SK-N-DZ (cell line): ENCODE measurements at regions not wholly inside any gene's neighbourhood (a gene's known extent, or its start where the extent isn't known, plus 50 kb on each side); places are given as distances from the start of the nearest gene placed in this dataset.
A peak's percentile ranks its signal among the peaks of the same experiment; 100 is the strongest.
"Not testable (repeated sequence)": the region's sequence is repeated elsewhere in the genome, so short reads cannot be mapped to it uniquely, and the experiment has no call there.

Experiments used
- DNase-seq: peaks from one replicate; pipeline ENCODE4 v3.0.0-alpha.2; 2015; ENCODE audit warnings: low spot score

GRCh38 chr13:69101841-69102240 lies 1005.8 kb upstream of the ATXN8OS start:
- no peak for DNase-seq

- DNase-seq = peak; percentile 60
Measured at GRCh38 chr13:69094485-69094884, 1013.1 kb upstream of the ATXN8OS start.

GRCh38 chr13:69092615-69093322 lies 1014.9 kb upstream of the ATXN8OS start:
- DNase-seq = peak; percentile 15

- DNase-seq = no peak
Measured at GRCh38 chr13:69077267-69077666, 1030.4 kb upstream of the ATXN8OS start.

- no peak for DNase-seq
Measured at GRCh38 chr13:69069554-69070133, 1038.0 kb upstream of the ATXN8OS start.

GRCh38 chr13:69050696-69051095 lies 1056.9 kb upstream of the ATXN8OS start:
- no peak for DNase-seq

GRCh38 chr13:69044629-69045028 lies 1063.0 kb upstream of the ATXN8OS start:
- no peak for DNase-seq

GRCh38 chr13:69040898-69041297 lies 1066.7 kb upstream of the ATXN8OS start:
- no peak for DNase-seq

GRCh38 chr13:69035771-69036170 lies 1071.9 kb upstream of the ATXN8OS start:
- DNase-seq = no peak

GRCh38 chr13:69028936-69029335 lies 1078.7 kb upstream of the ATXN8OS start:
- no peak for DNase-seq

- no peak for DNase-seq
Measured at GRCh38 chr13:69020120-69020519, 1087.5 kb upstream of the ATXN8OS start.

- not testable (repeated sequence) for DNase-seq
Measured at GRCh38 chr13:69018173-69018572, 1089.5 kb upstream of the ATXN8OS start.

GRCh38 chr13:69010789-69011188 lies 1096.8 kb upstream of the ATXN8OS start:
- no peak for DNase-seq

GRCh38 chr13:69008499-69008898 lies 1099.1 kb upstream of the ATXN8OS start:
- no peak for DNase-seq

- DNase-seq = no peak
Measured at GRCh38 chr13:68998056-68998455, 1109.6 kb upstream of the ATXN8OS start.

GRCh38 chr13:68996668-68997025 lies 1111.0 kb upstream of the ATXN8OS start:
- no peak for DNase-seq

- no peak for DNase-seq
Measured at GRCh38 chr13:68995972-68996667, 1111.5 kb upstream of the ATXN8OS start.

- DNase-seq = no peak
Measured at GRCh38 chr13:68993154-68993553, 1114.5 kb upstream of the ATXN8OS start.

GRCh38 chr13:68988176-68988575 lies 1119.5 kb upstream of the ATXN8OS start:
- no peak for DNase-seq

- no peak for DNase-seq
Measured at GRCh38 chr13:68987585-68987984, 1120.0 kb upstream of the ATXN8OS start.

GRCh38 chr13:68984688-68985319 lies 1122.8 kb upstream of the ATXN8OS start:
- no peak for DNase-seq

GRCh38 chr13:68982961-68983619 lies 1124.5 kb upstream of the ATXN8OS start:
- DNase-seq = no peak
